ENCODE measurements at regions not wholly inside any gene's neighbourhood (a gene's known extent, or its start where the extent isn't known, plus 50 kb on each side); places are given as distances from the start of the nearest gene placed in this dataset.
A peak's percentile ranks its signal among the peaks of the same experiment; 100 is the strongest.
"Not testable (repeated sequence)": the region's sequence is repeated elsewhere in the genome, so short reads cannot be mapped to it uniquely, and the experiment has no call there.

- peak in 1 of 2 experiments; percentile 7 for DNase-seq
Observed at GRCh38 chr1:30132602-30133286, 590.6 kb downstream of the MATN1 start.

- DNase-seq: not testable (repeated sequence)
Observed at GRCh38 chr1:30130566-30130965, 592.8 kb downstream of the MATN1 start.

GRCh38 chr1:30130099-30130498, 593.3 kb downstream of the MATN1 start:
- DNase-seq: no peak

- no peak for DNase-seq
Observed at GRCh38 chr1:30129421-30130055, 593.8 kb downstream of the MATN1 start.

DNA sequence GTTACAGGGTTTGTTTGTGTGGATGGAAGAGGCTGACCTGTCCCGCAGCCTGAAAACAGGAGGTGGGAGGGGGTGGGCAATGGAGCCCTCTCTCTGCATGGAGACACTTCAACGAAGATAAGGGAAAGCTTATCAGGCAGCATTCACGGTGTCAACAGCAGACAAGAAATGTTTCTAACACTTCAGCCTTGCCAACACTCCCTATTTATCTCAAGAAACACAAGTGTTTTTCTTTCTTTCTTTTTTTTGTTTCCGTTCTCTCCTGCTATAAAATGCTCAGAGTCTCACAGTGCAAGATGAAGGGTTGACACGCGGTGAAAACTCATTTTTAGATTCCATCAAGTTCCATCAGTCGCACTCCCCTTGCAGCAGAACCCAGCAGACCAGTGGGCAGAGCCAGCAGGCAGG, 594.4 kb downstream of the MATN1 start:
- DNase-seq: no peak

GRCh38 chr1:30126848-30127247, 596.5 kb downstream of the MATN1 start:
- DNase-seq: peak; percentile 23 to 47

GRCh38 chr1:30125821-30126170, 597.6 kb downstream of the MATN1 start:
- DNase-seq: no peak

DNA sequence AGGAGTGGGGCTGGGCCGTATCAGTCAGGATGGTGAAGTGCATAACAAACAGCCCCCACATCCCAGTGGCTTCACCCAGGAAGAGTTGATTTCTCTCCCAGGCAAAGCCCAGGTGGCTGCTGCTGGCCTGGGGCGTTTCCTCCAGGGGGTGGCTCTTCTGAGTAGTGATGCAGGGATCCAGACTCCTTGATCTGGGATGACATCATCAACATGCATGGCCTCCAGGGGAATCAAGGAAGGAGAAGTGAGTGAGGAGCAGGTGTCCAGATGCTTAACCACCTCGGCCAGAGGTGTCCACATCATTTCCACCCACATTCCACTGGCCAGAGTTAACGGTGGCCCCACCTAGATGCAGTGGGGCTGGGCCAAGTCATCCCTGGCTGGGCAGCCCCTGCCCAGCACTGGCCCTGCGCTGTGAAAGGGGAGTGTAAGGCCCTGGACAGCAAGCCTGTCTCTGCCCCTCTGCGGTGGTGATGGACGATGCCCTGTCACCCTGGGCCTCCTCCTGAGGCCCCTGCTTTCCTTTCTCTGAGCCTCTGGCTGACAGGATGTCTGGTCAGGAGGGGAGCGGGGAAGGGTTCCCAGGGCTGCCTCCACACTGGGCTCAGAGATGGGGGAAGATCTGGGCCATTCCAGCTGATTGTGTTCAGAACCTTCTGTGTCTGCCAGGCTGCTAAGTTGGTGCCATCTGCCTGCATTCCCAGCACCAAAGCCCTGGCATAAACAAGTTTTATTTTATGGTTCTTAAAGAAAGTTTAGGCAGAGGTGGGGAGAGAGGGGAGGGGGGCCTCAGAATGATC, 598.2 kb downstream of the MATN1 start:
- DNase-seq: no peak

DNA sequence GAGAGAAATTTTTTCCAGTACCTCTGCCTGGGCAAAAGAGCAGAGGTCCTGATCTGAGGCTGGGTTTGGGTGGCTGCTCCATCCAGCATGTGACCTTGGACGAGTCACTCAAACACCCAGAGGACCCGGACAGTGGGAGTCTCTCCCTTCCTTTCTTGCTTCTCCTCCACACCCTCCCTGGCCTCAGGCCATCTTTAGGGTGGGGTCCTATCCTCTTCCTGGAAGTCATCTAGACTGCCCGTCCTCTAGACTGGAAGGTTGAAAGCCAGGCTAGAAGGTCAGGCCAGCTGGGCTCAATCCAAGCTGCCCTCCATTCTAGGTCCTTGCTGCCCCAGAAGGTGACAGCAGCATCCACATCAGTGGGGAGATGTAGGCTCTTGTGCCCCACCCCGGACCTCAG, 599.5 kb downstream of the MATN1 start:
- no peak for DNase-seq

DNA sequence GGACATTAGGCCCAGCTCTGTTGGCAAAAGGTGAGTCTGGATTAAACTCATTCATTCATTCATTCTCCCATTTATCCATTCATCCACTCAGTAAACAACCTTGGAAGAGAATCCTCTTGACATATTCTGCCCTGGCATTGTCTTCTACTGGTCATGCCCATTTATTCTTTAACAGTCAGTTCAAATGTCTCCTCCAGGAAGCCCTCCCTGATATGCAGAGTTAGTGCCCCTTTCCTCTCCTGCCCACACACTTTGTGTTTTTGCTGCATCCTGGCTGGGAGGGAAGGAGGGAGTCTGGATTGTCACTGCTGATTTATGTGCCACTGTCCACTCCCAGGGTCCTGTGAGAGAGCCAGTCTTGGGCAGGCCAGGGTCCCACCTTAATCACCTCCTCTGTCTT, 600.3 kb downstream of the MATN1 start:
- DNase-seq: no peak

- DNase-seq: no peak
Observed at GRCh38 chr1:30120245-30121000, 603.0 kb downstream of the MATN1 start.

- no peak for DNase-seq
Observed at GRCh38 chr1:30117685-30118084, 605.7 kb downstream of the MATN1 start.

- DNase-seq: peak; percentile 45 to 61
Observed at GRCh38 chr1:30111431-30111830, 612.0 kb downstream of the MATN1 start.

- no peak for DNase-seq
Observed at GRCh38 chr1:30110846-30111245, 612.5 kb downstream of the MATN1 start.

DNA sequence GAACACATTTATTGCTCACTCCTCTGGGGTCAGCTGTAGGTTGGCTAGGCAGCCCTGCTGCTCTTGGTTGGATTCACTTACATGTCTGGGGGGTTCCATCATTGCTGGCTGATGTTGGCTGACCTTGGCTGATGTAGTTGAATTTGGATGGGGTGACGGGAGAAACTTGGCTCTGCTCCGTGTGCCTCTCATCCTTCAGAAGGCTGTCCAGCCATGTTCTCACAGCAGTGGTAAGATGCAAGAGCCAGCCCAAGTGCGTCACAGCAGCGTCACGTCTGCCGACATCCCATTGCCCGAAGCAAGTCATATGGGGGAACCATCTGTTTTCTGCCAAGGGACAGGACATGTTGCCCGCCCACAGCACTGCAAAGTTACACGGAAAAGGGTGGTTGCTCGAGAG, 613.5 kb downstream of the MATN1 start:
- DNase-seq: no peak

DNA sequence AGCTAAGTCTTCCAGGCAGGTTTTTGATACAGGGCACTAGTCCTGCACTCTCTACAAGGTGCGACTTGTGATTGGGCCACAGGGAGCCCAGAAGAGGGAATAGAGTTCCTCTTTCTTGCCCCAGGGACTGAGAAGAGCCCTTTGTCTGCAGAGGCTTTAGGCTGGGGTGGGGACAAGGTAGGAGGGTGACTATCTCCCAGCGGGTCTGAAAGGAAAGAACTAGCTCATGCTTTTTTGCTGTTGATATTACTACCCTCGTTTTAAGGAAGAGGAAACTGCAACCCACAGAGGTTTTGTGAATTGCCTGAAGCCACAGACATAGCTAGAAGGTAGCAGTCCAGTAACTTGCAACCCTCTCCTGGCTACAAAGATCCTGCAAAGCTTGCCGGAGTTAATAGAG, 615.2 kb downstream of the MATN1 start:
- no peak for DNase-seq

- DNase-seq: no peak
Observed at GRCh38 chr1:30106125-30106524, 617.3 kb downstream of the MATN1 start.

GRCh38 chr1:30104551-30104950, 618.8 kb downstream of the MATN1 start:
- DNase-seq: no peak

GRCh38 chr1:30103708-30104411, 619.5 kb downstream of the MATN1 start:
- no peak for DNase-seq

DNA sequence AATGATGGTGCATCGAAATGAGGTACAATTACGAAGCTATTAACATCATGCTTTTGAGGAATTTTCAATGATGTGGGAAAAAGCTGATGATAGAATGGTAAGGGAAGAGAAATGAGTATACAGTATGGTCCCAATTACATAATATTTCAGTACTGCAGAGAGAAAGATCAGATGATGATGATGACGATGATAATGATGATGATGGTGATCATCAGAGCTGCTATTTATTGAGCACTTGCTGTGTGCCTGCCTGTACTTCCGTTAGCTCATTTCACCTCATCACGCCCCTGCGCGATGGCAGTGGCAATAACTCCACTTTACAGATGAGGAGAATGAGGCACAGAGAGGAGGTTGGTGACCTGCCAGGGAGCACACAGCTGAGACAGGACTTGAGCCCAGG, 620.8 kb downstream of the MATN1 start:
- no peak for DNase-seq

DNA sequence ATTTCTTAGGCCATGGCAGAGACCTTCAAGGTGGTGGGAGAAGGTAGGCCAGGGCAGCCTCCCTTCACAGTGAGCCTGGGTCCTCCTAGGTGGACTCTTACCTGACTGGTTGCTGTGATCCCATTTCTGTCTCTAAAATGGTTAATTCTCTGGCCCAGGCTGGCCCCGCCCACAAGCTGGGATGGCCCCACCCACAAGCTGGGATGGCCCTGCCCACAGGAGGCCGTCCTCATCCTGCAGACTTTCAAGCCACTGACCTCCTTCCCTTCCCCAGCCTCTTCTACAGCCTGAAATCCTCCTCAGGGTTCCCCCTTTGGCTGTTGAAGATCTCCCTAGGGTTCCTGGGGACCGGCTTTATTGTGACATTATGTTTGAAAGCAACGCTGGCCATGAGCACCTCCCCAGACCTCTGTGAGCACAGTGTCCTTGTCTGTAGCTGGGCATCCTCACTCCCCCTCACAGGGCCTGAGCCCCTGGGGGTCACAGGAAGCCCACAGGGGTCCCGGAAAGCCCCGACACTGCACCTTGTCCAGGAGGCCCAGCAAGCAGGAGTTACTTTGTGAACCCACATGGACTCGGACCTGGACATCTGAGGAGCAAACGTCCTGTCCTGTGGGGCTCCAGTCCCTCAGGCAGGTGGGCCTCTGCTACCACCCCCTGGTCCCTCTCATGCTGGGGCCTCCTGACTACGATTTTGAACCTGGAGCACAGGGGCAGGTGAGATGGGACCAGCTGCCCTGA, 621.7 kb downstream of the MATN1 start:
- DNase-seq: no peak

- DNase-seq: no peak
Observed at GRCh38 chr1:30101016-30101415, 622.4 kb downstream of the MATN1 start.
